Activated gamma-delta T cell (primary cell): ENCODE measurements at regions not wholly inside any gene's neighbourhood (a gene's known extent, or its start where the extent isn't known, plus 50 kb on each side); places are given as distances from the start of the nearest gene placed in this dataset.
"Not testable (repeated sequence)": the region's sequence is repeated elsewhere in the genome, so short reads cannot be mapped to it uniquely, and the experiment has no call there.

Source experiments
- DNase-seq: peaks from one replicate; lab custom pipeline; 2025; lab: John Stamatoyannopoulos, UW

DNA sequence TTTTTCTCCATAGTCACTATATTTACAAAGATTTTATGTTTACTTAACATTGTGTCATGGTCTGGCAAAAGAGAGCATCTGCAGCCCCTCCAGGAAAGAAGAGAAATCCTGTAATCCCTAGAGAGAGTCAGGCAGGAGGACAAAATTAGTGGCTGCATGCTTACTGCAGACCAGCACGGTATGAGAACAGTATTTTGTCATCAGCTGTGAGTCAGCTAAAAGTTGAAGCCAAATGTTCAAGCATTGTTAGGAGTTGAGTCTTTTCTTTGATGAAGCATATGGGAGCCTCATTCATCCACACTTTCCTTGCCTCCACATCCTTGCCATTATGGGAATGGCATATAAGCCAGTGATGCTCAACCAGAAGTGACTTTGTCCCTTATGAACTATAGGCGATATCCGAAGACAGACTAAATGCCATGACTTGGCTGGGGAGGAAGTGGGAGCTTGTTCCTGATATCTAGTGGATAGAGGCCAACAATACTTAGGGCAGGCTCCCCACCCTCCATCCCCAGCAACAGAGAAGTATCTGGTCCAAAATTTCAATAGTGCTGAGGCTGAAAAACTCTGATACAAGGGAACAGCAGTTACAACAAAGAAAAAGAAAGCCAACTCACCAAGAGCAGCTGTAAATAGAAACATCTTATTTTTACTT lies 112.0 kb upstream of the OR5AK2 start:
- DNase-seq: no peak

- DNase-seq: no peak
Measured at GRCh38 chr11:56855217-56855616, 106.7 kb upstream of the OR9G4 start.

DNA sequence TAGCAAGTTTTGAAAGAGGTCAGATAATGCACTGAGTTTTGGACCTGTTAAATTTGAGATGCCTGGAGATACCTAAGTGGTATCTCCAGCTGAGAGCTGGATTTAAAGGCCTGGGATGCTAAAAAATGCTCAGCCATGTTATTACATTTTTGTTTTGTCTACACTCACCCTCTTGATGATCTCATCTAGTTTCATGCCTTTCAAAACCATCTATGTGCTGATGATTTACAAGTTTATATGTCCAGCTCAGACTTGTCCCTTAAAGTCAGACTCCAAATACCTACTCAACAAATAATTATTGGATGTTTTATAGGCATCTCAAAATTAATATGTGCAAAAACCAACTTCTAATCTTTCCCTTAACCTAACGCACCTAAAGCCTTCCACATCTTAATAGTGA lies 103.6 kb upstream of the OR9G4 start:
- no peak for DNase-seq

- no peak for DNase-seq
Measured at GRCh38 chr11:56849852-56850251, 101.4 kb upstream of the OR9G4 start.

GRCh38 chr11:56849250-56849649 lies 100.8 kb upstream of the OR9G4 start:
- DNase-seq: no peak

GRCh38 chr11:56848141-56848809 lies 99.8 kb upstream of the OR9G4 start:
- DNase-seq: no peak

DNA sequence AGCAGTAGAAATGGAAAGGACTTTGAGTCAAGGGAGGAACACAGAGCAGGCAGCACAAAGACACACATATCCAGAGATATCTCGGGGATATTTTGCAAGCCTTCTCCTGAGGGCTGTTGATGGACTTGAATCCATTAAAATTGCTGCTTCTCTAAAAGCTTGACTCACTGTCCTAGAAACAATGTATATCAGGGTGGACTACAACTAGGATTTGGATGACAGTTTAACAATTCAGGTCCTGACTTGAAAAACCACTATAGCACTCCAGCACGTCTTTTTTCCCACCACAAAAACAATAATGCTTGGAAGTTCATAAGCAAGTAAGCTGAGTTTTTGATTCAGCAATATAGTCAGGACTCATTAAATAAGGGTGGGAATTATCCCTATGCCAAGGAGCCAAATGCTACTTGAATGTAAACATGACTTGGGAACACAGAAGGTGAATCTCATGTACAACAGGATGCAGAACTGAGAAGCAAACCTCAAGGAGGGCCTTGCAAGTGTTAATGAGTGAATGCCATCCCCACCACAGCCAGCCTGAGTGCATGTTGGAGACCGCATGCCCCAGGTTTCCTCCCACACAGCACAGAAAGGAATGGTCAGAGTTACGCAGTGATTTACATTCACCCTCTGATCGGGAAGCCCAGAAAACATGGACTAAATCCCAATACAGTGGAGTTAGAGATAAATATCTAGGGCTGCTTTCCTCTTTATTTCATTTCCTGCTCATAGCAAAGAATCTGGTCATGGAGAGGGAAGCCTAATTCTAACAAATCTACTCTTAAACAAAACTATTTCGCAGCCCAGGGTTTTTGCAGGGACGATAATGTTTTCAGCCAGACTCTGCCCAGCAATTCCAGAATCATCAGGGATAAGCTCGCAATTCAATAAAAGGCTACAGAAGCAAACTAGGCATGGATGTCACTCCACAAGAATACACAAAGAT lies 98.4 kb upstream of the OR9G4 start:
- no peak for DNase-seq

GRCh38 chr11:56845121-56845732 lies 96.7 kb upstream of the OR9G4 start:
- peak; percentile 4 for DNase-seq

DNA sequence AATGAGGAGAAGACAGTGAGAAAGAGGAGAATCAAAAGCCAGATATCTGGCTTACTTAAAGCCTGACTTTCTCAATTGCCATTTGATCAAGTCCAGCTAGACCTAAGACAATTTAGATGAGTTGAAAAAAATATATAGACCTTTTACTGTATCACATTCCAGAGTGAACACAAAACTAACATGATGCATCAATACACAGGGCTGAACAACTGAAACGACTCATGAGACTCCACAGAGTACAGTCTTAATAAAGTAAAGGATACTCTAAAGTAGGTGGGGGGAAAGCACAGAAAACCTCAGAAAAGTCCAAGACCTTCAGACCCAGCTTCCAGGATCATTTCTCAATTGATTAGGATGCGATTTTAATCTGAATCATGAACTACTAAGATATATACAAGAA lies 95.3 kb upstream of the OR9G4 start:
- DNase-seq: no peak

DNA sequence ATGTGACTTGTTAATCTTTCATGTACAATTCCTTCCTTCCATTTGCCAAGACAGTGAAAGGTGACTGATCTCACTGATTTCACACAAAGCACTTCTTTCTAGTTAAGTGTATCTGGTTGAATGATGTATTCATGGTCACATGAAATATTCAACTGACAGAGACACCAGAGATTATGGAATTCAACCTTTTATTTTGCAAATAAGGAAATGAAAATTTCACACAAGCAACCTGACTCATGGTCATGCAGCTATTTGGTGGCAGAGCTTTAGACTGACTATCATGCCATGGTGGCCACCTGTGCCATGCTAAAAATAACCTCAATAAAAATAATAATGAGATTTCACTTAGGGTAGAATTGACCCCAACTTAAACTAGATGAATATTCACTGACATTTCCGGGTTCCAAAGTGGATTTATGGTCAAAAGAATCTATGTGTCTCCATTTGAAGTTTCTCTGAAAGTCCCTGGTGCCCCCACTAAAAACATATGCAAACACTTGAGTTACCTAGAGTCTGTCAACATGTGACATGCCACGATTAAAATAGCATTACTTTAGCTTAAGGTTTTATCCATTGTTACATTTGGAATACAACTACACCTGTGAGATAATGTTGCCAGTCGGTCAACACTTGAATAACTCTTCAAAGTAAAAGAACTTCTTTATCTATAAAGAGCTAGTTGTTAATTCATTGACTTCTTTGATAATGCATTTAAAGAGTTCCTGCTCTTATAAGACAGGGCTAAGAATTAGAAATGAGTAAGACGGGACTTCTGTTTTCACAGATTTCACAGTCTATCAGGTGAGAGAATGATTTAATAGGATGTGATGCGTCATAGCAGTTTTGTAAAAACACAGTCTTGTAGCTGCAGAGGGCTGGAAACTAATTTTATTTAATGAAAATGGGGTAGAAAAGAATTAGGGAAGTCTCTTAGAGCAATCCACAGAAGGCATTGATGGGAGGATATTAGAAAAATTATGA lies 94.6 kb upstream of the OR9G4 start:
- no peak for DNase-seq

- DNase-seq: no peak
Measured at GRCh38 chr11:56841210-56841810, 92.8 kb upstream of the OR9G4 start.

DNA sequence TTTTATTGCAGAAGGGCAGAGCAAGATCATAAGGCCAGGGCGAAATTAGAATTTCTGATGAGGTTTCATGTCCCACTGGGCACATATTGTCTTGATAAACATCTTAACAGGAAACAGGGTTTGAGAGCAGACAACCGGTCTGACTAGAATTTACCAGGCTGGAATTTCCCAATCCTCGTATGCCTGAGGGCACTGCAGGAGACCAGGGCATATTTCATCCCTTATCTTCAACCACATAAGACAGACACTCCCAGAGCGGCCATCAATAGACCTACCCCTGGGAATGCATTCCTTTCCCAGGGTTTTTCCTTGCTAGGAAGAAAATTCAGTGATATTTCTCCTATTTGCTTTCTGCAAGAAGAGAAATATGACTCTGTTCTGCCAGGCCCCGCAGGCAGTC lies 78.9 kb upstream of the OR9G4 start:
- DNase-seq: not testable (repeated sequence)

GRCh38 chr11:56819916-56820315 lies 71.4 kb upstream of the OR9G4 start:
- no peak for DNase-seq

- DNase-seq: no peak
Measured at GRCh38 chr11:56817661-56818060, 69.2 kb upstream of the OR9G4 start.

DNA sequence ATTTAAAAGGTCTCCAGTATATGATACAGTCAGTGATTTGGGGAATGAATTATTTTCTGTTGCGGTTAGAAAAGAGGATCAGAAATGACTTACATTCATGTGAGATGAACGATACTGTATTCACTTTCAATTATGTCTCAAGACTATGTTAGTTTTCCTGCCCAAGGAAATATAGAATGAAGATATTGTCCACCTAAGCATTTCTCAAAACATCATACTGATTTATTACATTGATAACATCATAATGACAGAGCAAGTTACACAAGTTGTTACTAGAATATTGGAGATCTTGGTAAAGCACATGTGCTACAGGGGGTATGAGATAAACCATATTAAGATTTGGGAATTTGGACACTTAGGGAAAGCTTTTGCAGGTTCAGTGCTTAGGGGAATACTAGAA lies 67.8 kb upstream of the OR9G4 start:
- DNase-seq: no peak

- no peak for DNase-seq
Measured at GRCh38 chr11:56808326-56808725, 59.8 kb upstream of the OR9G4 start.

- DNase-seq: no peak
Measured at GRCh38 chr11:56799691-56800210, 51.3 kb upstream of the OR9G4 start.
